ENCODE measurements at regions not wholly inside any gene's neighbourhood (a gene's known extent, or its start where the extent isn't known, plus 50 kb on each side); places are given as distances from the start of the nearest gene placed in this dataset.
A peak's percentile ranks its signal among the peaks of the same experiment; 100 is the strongest.

GRCh38 chr2:203789618-203790017, 78.0 kb upstream of the CTLA4 start:
- Histone ChIP-seq H3K4me2 (replicated peaks; ENCODE audit: extremely low read depth, low read length, poor library complexity, severe bottlenecking) (no peak overlapping the region), H3K4me1 (ENCODE audit: control insufficient read depth in 1 of 2, insufficient read depth in 2 of 2, low read length in 2 of 2) (peaks cover 29 to 31% of the 10 kb centered on the region in 2 donors), H3K36me3 (replicated peaks in 1 of 2; ENCODE audit: control insufficient read depth in 1 of 2, insufficient read depth in 2 of 2, low read length in 2 of 2) (no peaks in the 10 kb centered on the region), H3K27me3 (ENCODE audit: control insufficient read depth in 2 of 2, insufficient read depth in 2 of 2, low read length in 2 of 2) (no peaks in the 10 kb centered on the region), H2AFZ (ENCODE audit: insufficient read depth, low read depth, low read length, poor library complexity, severe bottlenecking) (no peak overlapping the region), H3K79me2 (ENCODE audit: insufficient read depth, low read length) (no peaks in the 10 kb centered on the region), H4K20me1 (ENCODE audit: insufficient read depth, low read length) (no peaks in the 10 kb centered on the region), H3K27ac (ENCODE audit: low read depth in 1 of 2, low read length in 2 of 2) (no peak overlapping the region), H3K9ac (ENCODE audit: insufficient read depth, low read length, poor library complexity, severe bottlenecking) (no peak overlapping the region), H3K4me3 (replicated peaks in 1 of 3; ENCODE audit: low read depth in 2 of 3, low read length in 3 of 3) (no peak overlapping the region), H3K9me3 (replicated peaks in 1 of 2; ENCODE audit: control insufficient read depth in 1 of 2, insufficient read depth in 1 of 2, low read length in 2 of 2) (no peaks in the 10 kb centered on the region)
- no peak for TF ChIP-seq CTCF (IDR thresholded peaks at IDR 0.05)
- intact Hi-C loops (cut with micrococcal nuclease) = no loop called here
- Mint-ChIP-seq H3K4me1 (peaks cover 37% of the 10 kb centered on the region), H3K27me3 (ENCODE audit: low read depth in 3 of 3) (peaks cover 0 to 11% (median 1%) of the 10 kb centered on the region in 3 donors), H3K4me3 (no peak overlapping the region), H3K9me3 (peaks cover 0 to 5% (median 0%) of the 10 kb centered on the region in 7 donors), H3K36me3 (no peaks in the 10 kb centered on the region), H3K27ac (peak overlapping the region in 2 of 7 donors; percentile 15 to 89)
- DNase-seq = no peak

DNA sequence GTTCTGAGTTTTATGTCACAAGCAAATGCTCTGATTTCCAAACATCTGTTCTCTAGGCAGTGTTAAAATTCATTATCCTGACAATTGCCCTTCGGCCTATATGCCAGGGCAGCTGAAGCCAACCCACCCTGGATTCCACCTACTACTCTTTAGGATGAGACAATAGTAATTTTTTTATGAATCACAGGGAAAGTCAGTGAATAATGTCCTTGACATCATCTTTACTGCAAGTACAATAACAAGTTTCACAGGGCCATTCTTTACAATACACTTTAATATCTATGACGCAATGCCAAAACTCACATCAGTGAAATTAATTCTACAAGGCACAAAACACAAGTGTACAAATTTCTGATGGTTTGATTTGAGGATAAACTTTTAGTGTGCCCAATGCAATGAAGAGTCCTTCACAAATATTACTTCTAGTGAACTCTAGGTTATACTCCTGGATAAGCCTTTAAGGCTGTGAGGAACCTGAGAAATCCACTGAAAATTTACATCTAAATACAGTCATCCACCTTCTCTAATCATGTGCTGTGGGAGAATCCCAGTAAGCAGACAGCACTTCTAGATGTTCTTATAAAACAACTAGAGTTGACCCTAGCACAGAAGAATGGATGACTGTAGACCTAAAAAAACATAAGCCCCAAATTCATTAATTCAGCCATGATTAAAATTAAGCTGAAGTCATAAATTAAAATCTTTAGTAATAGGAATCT, 77.3 kb upstream of the CTLA4 start:
- Mint-ChIP-seq H3K27ac (no peak overlapping the region), H3K27me3 (ENCODE audit: low read depth in 3 of 3) (peaks cover 0 to 8% (median 0%) of the 10 kb centered on the region in 3 donors), H3K36me3 (no peaks in the 10 kb centered on the region), H3K9me3 (peaks cover 0 to 3% (median 0%) of the 10 kb centered on the region in 7 donors), H3K4me3 (no peak overlapping the region), H3K4me1 (peaks cover 35% of the 10 kb centered on the region)
- Histone ChIP-seq H4K20me1 (ENCODE audit: insufficient read depth, low read length) (no peaks in the 10 kb centered on the region), H3K4me1 (ENCODE audit: control insufficient read depth in 1 of 2, insufficient read depth in 2 of 2, low read length in 2 of 2) (peaks cover 29 to 32% of the 10 kb centered on the region in 2 donors), H3K27me3 (ENCODE audit: control insufficient read depth in 2 of 2, insufficient read depth in 2 of 2, low read length in 2 of 2) (no peaks in the 10 kb centered on the region), H3K79me2 (ENCODE audit: insufficient read depth, low read length) (no peaks in the 10 kb centered on the region), H3K4me2 (replicated peaks; ENCODE audit: extremely low read depth, low read length, poor library complexity, severe bottlenecking) (no peak overlapping the region), H3K9me3 (replicated peaks in 1 of 2; ENCODE audit: control insufficient read depth in 1 of 2, insufficient read depth in 1 of 2, low read length in 2 of 2) (no peaks in the 10 kb centered on the region), H2AFZ (ENCODE audit: insufficient read depth, low read depth, low read length, poor library complexity, severe bottlenecking) (no peak overlapping the region), H3K9ac (ENCODE audit: insufficient read depth, low read length, poor library complexity, severe bottlenecking) (no peak overlapping the region), H3K4me3 (replicated peaks in 1 of 3; ENCODE audit: low read depth in 2 of 3, low read length in 3 of 3) (no peak overlapping the region), H3K27ac (ENCODE audit: low read depth in 1 of 2, low read length in 2 of 2) (no peak overlapping the region), H3K36me3 (replicated peaks in 1 of 2; ENCODE audit: control insufficient read depth in 1 of 2, insufficient read depth in 2 of 2, low read length in 2 of 2) (no peaks in the 10 kb centered on the region)
- DNase-seq = peak in 1 of 3 donors; percentile 32
- no peak for TF ChIP-seq CTCF (IDR thresholded peaks at IDR 0.05)
- intact Hi-C loops (cut with micrococcal nuclease) = no loop called here
- WGBS (ENCODE audit: insufficient coverage) = no CpG with 5 or more reads among the region's 2 CpGs

Measured in CD14-positive monocyte (primary cell).